ENCODE measurements at regions not wholly inside any gene's neighbourhood (a gene's known extent, or its start where the extent isn't known, plus 50 kb on each side); places are given as distances from the start of the nearest gene placed in this dataset.

DNA sequence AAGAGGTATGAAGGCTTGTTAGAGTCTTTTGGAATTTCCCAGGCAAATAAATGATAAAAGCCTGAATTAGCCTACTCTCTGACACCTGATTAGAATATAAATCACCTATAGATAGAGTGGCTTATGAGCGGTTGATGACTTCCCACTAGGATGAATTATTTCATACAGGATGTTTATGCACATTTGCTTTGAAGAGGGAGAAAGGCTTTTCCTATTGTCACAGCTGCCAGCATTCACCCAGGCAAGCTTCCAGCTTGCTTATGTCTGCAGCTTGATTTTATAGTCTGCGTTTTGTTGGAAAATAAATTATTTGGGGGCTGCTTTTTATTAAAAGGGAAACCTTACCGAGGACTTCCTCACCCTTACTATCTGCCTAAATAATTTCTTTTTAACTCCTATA is 51.3 kb upstream of the EIF2S2 start:
- no peak for DNase-seq

DNA sequence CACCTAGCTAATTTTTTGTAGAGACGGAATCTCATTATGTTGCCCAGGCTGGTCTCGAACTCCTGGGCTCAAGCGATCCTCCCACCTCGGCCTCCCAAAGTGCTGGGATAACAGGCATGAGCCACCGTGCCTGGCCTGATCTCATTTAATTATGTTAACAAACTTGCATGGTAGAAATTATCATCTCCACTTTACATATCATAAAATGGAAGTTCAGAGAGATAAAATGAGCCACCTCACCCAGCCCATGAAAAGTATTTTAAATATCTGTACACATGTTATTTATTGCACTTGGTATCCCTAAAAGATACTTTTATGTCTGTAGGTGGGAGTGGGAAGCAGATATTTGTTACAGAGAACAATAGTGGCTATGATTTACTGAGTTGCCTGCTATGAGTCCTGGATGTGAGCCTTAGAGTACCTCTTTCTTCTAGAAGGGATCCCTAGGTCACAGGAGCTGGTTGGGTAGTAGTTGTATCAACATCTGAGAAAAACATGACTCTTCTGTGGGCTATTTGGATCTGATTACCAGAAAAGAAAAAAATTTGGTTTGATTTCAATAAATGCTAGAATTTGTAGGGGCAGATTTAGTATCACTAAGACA is 52.4 kb upstream of the EIF2S2 start:
- no peak for DNase-seq

DNA sequence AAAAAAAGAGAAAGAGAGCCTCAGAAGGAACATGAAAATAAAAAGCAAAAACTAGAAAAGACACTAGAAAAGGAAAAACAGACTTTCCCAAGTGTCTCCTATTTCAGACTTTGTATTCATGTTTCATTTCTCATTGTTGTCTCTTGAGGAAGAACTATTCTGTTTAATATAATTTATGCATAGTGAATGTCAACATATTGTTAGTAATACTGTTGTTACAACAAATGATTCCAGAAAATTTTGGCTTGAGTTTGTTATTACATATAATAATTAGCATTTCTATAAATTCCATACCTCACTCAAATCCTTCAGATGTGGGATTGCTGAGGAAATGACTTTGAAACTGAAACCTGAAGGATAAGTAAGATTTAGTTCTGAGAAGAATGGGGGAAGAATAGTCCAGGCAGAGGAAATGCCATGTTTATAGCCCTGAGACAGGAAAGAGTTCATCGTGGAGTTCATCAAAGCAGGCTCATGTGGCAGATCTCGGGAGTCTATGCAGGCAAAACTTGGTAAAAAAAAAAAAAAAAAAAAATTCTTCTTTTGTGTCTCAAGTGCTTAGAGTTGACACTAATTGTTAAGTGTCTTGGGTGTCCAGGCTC is 53.1 kb upstream of the EIF2S2 start:
- no peak for DNase-seq

DNA sequence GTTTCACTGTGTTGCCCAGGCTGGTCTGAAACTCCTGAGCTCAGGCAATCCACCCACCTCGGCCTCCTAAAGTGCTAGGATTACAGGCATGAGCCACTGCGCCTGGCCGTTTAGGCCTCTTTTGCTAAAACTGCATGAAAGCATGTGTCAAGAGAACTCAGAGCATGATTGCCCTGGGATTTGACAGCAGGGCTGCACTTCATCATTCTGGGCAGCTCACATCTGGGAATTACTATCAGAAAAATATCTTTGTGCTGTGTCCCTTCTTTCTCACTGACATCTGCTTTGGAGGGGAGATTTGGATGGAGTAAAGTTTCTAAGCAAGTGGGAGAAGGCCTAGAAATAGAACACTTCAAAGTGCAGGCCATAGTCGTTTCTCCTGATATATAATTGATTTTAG is 59.6 kb upstream of the EIF2S2 start:
- no peak for DNase-seq

DNA sequence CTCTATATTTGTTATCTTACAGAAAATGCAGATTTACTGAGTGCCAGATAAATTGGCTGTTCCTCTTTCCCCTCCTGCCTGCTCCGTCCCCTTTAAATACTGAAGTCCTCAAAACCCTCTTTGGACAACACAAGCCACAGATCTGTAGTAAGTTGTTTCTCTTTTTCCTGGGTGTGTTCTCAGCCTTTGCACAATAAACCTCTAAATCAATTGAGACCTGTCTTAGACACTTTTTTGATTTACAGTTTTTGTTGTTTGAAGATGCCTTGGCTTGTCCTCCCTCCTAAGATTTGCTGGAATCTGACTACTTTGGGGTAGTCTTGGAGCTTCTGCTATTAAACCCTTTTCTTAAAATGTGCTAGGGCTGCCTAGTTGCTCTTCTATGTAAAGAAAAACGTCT is 60.9 kb upstream of the EIF2S2 start:
- no peak for DNase-seq

DNA sequence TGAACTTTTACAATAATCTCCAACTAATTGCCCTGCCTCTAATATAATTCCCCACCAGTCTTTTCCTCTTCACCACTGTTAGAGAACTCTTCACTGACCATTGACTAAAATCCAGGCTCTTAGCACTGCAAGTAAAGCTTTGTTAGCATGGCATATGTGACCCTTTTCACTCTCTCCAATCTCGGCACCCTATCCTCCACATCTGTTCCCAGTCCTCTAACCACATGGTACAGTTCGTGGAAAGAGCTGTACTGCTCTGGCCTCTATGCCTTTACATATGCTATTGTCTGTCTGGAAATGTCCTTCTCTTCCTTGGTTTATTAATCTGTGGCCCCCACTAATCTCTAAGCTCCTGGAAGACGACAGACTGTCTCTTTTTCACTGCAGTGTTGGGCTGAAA is 63.0 kb upstream of the EIF2S2 start:
- no peak for DNase-seq

DNA sequence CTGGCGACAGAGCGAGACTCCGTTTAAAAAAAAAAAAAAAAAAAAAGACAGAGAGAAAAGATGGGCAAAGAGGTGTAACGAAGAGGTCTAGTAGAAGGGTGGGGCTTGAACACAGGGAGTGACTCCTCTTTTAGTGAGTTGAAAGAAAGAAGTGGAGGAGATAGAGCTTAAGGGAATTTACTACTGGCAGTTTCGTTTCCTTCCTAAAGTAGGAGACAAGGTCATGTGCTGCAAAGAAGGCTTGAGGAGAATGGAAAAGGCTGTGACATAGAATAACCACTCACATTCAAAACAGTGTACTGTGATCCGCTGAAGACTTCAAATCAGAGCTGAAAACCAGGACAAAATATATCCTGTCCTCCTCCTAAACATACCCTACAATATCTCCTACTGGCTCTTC is 63.8 kb upstream of the EIF2S2 start:
- DNase-seq: no peak

DNA sequence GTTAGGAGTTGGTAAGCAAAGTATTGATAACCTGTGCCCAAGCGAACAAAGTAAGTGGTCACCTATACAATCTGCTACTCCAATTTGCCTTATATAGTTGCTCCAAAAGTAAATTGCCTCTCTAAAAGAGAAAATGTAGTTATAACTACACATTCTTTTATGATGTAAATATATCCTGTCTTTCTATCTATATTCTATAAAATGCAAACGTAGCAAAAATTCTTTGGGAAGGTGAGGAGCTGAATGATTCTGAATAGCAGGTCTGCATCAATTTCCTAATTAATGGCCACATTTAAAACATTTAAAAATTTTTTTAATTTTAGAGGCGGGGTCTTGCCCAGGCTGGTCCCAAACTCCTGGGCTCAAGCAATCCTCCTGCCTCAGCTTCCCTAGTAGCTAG is 64.2 kb upstream of the ASIP start:
- DNase-seq: no peak

DNA sequence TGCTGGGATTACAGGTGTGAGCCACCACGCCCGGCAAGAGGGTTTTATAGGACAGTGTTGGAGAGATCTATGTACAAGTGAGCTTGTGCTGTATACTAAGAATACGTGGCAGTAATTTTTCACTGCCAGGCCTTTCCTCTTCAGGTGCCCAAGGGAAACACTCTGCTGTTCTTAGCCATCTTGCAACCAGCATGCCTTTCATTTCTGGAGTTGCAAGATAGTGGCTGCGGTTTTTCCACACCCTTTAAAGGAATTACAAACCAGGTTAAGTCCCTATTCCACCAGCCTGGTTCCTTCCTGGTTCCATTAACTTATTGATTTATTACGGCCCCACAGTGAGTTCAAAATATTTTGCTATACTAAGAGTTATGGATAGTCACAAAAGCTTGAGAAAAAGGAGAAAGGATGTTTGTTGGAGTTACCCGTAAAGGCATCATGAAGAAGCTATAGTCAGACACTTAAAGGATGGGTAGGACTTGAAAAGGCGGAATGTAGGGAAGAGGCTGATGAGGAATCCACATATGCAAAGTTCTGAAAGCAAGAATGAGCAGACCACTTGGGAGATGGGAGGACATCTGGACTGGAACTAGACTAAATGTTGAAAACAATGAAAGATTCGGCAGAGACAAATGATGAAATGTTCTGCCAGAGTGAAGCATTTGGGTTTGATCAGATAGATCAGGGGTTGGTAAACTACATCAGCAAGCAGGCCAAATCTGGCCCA is 61.4 kb upstream of the ASIP start:
- no peak for DNase-seq

DNA sequence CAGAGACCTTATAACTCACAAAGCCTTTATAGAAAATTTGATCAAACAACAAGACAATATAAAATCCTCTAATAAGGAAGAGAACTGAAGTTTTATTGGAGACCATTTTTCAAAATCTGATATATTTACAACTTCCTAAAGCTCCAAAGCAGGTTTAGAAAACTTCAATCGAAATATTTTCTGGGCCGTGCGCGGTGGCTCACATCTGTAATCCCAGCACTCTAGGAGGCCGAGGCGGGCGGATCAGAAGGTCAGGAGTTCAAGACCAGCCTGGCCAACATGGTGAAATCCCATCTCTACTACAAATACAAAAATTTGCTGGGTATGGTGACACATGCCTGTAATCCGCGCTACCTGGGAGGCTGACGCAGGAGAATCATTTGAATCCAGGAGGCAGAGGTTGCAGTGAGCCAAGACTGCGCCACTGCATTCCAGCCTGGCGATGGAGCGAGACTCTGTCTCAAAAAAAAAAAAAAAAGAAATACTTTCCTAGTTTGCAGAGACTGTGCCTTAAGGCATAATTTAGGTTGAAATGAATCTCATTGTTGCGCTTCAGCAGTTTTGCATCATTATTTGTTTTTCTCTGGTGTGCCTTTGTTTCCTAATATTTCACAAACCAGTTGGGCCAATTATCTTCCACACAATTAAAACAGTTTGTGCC is 60.6 kb upstream of the ASIP start:
- no peak for DNase-seq

DNA sequence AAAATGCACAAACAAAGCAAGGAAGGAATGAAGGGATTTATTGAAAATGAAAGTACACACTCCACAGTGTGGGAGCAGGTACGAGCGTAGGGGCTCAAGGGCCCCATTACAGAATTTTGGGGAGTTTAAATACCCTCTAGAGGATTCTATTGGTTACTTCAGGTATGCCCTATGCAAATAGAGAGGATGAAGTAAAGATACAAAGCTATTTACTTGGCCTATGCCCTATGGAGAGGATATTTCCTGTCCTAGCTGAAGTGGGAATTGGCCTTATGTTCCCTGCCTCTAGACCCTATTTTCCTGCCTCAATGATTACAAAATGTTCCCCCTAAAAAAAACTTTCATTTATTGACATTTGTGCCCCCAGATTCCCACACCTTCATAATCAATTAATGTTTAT is 59.7 kb upstream of the ASIP start:
- no peak for DNase-seq

DNA sequence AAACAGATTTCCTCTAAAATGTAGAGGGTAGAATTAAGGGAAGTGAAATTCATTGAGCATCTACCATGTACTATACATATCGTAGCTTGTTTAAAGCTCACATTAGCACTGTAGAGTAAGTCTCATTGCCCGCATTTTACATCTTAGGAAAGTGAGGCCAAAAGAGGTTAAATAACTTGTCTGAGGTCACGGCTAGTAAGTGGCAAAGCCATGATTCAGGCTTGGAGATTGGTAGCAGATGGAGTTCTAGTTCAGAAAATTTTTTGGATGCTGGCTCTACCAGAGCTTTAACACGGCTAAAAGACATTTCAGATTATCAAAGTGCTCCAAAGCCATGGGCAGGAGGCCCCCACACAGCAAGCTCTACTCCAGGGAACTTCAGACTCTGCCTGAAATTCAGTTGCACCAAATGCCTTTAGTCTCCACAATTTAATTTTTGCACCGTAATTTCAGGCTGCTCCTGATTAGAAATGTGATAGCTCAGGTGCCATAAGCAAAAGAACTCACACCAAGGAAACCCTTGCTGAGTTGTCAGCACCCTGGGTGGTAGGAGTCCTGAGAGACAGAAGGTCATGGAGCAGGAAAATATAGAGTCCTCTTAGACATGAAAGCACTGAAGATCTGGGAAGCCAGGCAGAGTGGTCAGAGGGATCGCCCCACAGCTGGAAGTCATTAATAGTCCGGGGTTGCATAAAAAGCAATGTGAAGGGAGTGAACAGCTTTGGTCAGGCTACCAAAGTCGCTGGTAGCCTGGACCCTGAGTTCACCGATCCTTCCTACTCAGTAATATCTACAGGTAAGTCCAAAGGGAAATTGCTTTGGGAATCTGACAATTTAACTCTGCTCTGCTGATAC is 55.2 kb upstream of the ASIP start:
- DNase-seq: no peak

DNA sequence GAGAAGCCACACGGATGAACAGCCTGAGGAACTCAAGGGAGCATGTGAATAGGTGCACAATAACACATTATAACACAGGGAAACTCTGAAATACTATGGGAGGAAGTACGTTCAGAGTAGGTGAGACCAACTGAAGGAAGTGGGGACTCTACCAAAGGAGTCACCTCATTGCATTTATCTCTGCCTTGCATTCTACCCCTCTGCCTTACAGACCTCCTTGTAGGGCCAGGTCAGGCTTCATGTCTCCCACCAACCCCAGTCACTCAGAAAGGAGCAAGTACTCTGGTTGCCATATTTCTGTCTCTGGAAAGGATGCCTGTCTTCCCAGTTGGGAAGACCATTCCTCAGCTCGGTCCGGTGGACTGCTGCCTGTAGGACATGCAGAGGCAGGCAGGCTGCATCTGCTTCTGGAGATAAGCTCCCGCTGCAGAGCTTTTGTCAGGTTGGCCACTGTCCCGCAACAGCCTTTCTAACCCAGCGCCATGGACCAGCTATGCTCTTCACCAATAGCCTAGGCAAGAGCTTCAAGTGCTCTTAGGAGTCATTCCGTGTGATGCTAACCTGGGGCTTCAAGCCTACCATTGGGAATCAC is 51.6 kb upstream of the ASIP start:
- no peak for DNase-seq

DNA sequence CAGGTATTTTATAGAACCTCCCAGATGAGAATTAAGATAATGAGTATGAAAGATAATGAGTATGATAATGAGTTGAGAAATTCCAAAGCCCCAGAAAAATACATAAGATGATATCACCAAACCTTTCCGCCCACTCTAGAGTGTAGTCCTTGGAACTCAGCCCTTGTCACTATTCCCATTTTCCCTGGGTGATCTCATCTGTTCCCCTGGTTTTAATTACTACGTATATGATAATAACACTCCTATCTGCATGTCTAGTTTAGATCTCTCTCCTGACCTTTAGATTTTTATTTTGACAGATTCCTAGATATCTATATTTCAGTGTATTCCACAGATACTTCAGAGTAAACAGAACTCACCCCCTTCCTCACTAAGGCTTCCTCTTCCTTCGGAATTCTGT is 51.0 kb upstream of the ASIP start:
- DNase-seq: no peak

DNA sequence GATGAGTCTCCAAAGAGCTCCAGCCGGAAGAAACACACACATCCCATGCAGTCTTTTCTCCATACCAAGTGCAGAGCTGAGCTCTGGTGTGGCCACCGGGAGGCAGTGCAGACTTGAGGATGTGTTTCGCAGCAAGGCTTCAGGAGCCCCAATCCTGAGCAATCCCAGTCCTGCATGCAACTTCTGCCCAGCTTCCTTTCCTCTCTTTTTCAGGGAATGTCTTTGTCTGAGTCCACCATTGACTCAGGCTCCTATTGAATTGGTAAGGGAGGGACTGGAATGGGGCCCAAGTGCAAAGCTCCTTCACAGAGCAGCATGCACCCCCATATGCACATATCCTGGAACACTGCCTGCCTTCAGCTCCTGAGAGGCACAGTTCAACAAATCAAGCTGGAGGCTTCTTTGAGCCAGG is 50.5 kb upstream of the ASIP start:
- DNase-seq: peak; percentile 46
